ENCODE measurements at regions not wholly inside any gene's neighbourhood (a gene's known extent, or its start where the extent isn't known, plus 50 kb on each side); places are given as distances from the start of the nearest gene placed in this dataset.
"Not testable (repeated sequence)": the region's sequence is repeated elsewhere in the genome, so short reads cannot be mapped to it uniquely, and the experiment has no call there.

- no peak for TF ChIP-seq CTCF (IDR thresholded peaks at IDR 0.05; ENCODE audit: insufficient read depth, low read depth, low read length)
- H3K4me3 ChIP-seq (ENCODE audit: low read depth, low read length) = no peak overlapping the region
- no peak for DNase-seq (ENCODE audit: low read depth)
Observed at GRCh38 chr5:44085083-44085482, 304.1 kb downstream of the FGF10 start.

GRCh38 chr5:44074547-44074946 is 314.7 kb downstream of the FGF10 start:
- DNase-seq (ENCODE audit: low read depth); H3K4me3 ChIP-seq (ENCODE audit: low read depth, low read length): not testable (repeated sequence)

GRCh38 chr5:44051591-44051990 is 337.6 kb downstream of the FGF10 start:
- DNase-seq (ENCODE audit: low read depth) = no peak
- no peak for TF ChIP-seq CTCF (IDR thresholded peaks at IDR 0.05; ENCODE audit: insufficient read depth, low read depth, low read length)
- no peak overlapping the region for H3K4me3 ChIP-seq (ENCODE audit: low read depth, low read length)

- TF ChIP-seq CTCF (IDR thresholded peaks at IDR 0.05; ENCODE audit: insufficient read depth, low read depth, low read length) = no peak
- no peak overlapping the region for H3K4me3 ChIP-seq (ENCODE audit: low read depth, low read length)
- DNase-seq (ENCODE audit: low read depth) = peak; percentile 19
Observed at GRCh38 chr5:44048276-44048984, 340.8 kb downstream of the FGF10 start.

- TF ChIP-seq CTCF (IDR thresholded peaks at IDR 0.05; ENCODE audit: insufficient read depth, low read depth, low read length) = no peak
- no peak for DNase-seq (ENCODE audit: low read depth)
- no peak overlapping the region for H3K4me3 ChIP-seq (ENCODE audit: low read depth, low read length)
Observed at GRCh38 chr5:44046619-44047364, 342.4 kb downstream of the FGF10 start.

- not testable (repeated sequence) for DNase-seq (ENCODE audit: low read depth); H3K4me3 ChIP-seq (ENCODE audit: low read depth, low read length)
Observed at GRCh38 chr5:44044549-44044948, 344.7 kb downstream of the FGF10 start.

GRCh38 chr5:44028226-44028625 is 361.0 kb downstream of the FGF10 start:
- TF ChIP-seq CTCF (IDR thresholded peaks at IDR 0.05; ENCODE audit: insufficient read depth, low read depth, low read length) = no peak
- H3K4me3 ChIP-seq (ENCODE audit: low read depth, low read length) = no peak overlapping the region
- no peak for DNase-seq (ENCODE audit: low read depth)

- DNase-seq (ENCODE audit: low read depth) = no peak
- H3K4me3 ChIP-seq (ENCODE audit: low read depth, low read length) = no peak overlapping the region
- TF ChIP-seq CTCF (IDR thresholded peaks at IDR 0.05; ENCODE audit: insufficient read depth, low read depth, low read length) = no peak
Observed at GRCh38 chr5:44022622-44023021, 366.6 kb downstream of the FGF10 start.

Data from fibroblast of villous mesenchyme (primary cell).